D721Med (cell line): ENCODE measurements at regions not wholly inside any gene's neighbourhood (a gene's known extent, or its start where the extent isn't known, plus 50 kb on each side); places are given as distances from the start of the nearest gene placed in this dataset.

Source experiments
- DNase-seq: peaks from one replicate; pipeline ENCODE4 v3.0.0; 2011; ENCODE audit warnings: low spot score; ENCODE audit not compliant: insufficient read length
- FAIRE-seq: peaks from 2 replicates; lab custom pipeline; 2011; peaks lifted over from hg19 to GRCh38; lab: Jason Lieb, UNC
- TF ChIP-seq, protein P1 (sequence below): IDR thresholded peaks from 2 replicates; pipeline ENCODE4 v1.5.1; 2012; ENCODE audit warnings: mild to moderate bottlenecking, control low read depth; ENCODE audit not compliant: insufficient read depth; ENCODE audit errors: missing control alignments

DNA sequence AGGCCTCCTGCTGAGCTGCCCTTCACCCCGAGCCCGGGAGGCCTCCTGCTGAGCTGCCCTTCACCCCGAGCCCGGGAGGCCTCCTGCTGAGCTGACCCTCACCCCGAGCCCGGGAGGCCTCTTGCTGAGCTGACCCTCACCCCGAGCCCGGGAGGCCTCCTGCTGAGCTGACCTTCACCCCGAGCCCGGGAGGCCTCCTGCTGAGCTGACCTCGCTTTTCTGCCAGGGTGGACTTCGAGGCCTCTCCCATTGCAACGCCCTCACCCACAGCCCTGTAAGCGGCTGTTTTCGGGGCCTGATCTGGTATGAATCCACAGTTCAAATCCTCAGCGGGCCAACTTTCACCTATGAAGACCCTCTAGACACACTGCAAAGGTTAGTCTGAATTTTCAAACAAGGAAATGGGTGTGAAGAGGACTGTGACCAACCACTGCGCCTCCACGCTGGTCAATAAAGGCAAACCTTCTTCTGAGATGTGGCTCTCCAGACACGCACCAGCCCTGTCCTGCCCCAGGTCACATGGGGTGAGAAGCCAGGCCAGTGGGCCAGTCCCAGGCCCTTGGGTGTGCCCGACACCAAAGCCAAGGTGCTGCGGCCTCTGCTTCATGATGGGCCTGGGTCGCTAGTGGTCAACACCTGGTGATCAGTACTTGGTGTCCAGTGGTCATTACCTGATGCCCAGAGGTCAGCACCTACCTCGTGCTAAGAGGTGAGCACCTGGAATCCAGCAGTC is 225.1 kb upstream of the SALL3 start:
- TF ChIP-seq, protein P1, sequence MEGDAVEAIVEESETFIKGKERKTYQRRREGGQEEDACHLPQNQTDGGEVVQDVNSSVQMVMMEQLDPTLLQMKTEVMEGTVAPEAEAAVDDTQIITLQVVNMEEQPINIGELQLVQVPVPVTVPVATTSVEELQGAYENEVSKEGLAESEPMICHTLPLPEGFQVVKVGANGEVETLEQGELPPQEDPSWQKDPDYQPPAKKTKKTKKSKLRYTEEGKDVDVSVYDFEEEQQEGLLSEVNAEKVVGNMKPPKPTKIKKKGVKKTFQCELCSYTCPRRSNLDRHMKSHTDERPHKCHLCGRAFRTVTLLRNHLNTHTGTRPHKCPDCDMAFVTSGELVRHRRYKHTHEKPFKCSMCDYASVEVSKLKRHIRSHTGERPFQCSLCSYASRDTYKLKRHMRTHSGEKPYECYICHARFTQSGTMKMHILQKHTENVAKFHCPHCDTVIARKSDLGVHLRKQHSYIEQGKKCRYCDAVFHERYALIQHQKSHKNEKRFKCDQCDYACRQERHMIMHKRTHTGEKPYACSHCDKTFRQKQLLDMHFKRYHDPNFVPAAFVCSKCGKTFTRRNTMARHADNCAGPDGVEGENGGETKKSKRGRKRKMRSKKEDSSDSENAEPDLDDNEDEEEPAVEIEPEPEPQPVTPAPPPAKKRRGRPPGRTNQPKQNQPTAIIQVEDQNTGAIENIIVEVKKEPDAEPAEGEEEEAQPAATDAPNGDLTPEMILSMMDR: no peak
- FAIRE-seq: no peak
- DNase-seq: no peak

DNA sequence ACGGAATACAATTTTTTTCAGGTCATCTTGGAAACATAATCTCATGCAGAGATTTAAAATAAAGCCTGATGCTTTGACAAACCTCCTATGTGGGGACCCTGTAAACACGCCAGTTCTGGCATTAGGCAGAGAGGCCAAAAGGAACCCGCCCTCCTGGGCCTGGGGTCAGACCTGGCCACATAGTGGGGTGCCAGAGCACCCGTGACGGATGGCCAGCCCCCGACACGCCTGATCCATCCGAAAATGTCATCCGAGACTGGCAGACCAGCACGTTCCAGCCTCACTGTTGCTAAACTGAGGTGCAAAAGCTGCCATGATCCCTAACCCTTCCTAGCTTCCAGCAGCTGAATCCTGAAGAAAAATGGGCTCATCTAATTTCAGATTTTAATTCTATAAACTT is 222.6 kb upstream of the SALL3 start:
- TF ChIP-seq, protein P1: no peak
- no peak for FAIRE-seq

DNA sequence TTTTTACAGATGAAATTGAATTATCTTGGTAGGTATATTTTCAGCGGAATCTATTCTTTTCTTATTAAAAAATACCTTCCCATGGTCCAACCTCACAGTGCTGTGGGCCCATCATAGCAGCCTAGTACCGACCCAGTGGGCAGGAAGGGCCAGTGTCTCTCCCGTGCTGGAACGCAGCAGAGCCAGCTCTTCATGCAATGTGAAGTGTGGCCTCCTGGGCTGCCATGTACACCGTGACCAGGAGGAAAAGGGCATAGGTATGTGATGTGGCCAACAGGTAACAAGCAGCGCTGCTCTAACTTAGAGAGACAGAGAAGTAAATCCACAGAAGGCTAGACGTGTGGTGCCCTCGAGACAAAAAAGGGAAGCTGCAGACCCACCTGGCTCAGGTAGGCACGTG is 221.1 kb upstream of the SALL3 start:
- TF ChIP-seq, protein P1: no peak
- no peak for FAIRE-seq
- no peak for DNase-seq

More for the DNA sequence above, 222.6 kb upstream of the SALL3 start:
- DNase-seq: no peak

DNA sequence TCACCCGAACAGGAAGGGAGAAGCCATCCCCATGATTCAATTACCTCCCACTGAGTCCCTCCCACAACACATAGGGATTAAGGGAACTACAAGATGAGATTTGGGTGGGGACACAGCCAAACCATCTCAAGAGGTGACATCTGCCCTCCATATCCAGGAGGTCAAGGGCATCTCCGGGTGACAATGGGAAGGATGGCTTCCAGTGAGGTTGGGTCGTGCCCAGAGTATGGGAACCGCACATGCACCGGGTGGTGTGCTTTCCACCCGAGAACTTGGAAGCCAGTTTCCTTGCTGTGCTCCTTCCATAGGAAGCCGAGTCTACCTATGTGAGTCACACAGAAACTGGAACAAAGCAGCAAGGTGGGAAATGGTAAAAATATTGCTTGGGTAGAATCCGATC is 216.9 kb upstream of the SALL3 start:
- TF ChIP-seq, protein P1: no peak
- FAIRE-seq: no peak
- no peak for DNase-seq

DNA sequence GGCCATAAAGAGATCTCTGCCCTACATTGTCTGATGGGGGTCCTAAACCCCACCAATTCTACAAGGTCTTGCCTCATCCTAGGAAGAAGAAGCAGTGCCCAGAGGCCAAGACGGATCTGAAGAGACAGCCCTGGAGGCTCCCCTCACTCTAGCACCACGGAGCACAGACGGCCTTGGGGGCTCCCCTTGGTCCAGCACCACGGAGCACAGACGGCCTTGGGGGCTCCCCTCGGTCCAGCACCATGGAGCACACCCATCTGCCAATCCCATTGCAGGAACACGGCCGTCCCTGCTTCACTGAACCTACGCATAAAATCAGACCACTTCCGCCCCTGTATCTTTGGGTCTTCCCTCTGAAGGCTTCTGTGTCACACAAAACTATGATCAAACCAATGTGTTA is 215.1 kb upstream of the SALL3 start:
- DNase-seq (no peak), FAIRE-seq (no peak)
- TF ChIP-seq, protein P1: no peak

DNA sequence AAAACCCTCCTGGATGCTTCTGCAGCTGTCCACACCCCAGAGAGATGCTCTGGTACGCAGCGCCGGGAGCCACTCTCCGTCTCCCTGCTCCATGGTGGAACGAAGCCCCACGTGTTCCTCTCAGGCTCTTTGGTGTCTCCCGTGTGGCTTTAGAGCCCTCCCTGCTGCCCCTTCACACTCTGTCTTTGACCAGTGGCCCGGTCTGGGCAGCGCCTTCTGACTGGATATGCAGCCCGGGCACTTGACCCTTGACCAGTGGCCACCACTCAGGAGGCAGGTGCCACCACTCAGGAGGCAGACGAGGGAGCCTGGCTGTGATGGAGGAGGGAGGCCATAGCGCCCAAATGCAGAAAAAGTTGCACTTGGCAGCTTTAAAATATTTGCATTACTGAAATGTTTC is 214.5 kb upstream of the SALL3 start:
- DNase-seq (no peak), FAIRE-seq (no peak)
- TF ChIP-seq, protein P1: no peak

DNA sequence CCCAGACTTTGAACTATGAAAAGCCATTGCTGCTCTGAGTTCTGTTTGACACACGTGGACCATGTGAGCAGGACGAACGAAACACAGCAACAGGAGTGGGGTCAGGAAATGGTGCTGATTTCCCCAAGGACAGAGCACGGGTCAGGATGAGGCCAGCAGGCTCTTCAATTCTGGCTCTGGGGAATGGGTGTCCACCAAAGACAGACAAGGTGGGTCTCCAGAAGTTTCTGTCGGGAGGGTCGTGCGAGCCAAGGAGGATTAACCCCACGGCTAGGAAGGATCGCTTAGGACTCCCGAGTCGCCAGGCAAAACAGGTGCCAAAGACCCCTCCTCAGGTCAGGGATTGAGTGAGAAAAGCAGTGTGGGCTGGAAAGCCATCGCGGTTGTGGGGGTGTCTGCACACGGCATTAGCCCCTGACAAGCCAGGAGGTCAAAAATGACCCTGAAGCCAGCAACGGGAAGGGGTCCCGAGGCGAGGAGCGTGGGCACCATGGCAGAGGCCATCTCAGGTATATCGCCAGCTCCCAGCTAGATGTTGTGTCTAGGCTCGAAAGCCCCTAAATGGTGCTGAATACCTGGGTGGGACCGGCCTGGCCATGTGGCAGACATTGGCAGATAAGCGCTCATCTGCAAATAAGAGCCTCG is 213.9 kb upstream of the SALL3 start:
- DNase-seq: no peak
- TF ChIP-seq, protein P1: no peak
- no peak for FAIRE-seq
